HG03442 (cell line): ENCODE measurements at regions not wholly inside any gene's neighbourhood (a gene's known extent, or its start where the extent isn't known, plus 50 kb on each side); places are given as distances from the start of the nearest gene placed in this dataset.

Experiments used
- ATAC-seq: cut with Tn5 transposase; IDR thresholded peaks from one replicate; pipeline ENCODE4 v1.9.1; 2021; ENCODE audit warnings: mild to moderate bottlenecking, moderate library complexity; ENCODE audit not compliant: unreplicated experiment

GRCh38 chr6:80480421-80481157 lies 374.1 kb downstream of the BCKDHB start:
- ATAC-seq, result peak; percentile 53

- no peak for ATAC-seq
These were observed 371.6 kb downstream of the BCKDHB start for GRCh38 chr6:80478030-80478429.

- ATAC-seq, result no peak
These were observed 371.1 kb downstream of the BCKDHB start for GRCh38 chr6:80477591-80477990.

GRCh38 chr6:80472271-80472670 lies 365.8 kb downstream of the BCKDHB start:
- no peak for ATAC-seq

GRCh38 chr6:80469977-80470376 lies 363.5 kb downstream of the BCKDHB start:
- ATAC-seq, result no peak

- ATAC-seq, result no peak
These were observed 361.9 kb downstream of the BCKDHB start for GRCh38 chr6:80468398-80468797.

GRCh38 chr6:80467408-80467807 lies 360.9 kb downstream of the BCKDHB start:
- no peak for ATAC-seq

- ATAC-seq, result no peak
These were observed 360.5 kb downstream of the BCKDHB start for GRCh38 chr6:80466981-80467380.

GRCh38 chr6:80465513-80465912 lies 359.0 kb downstream of the BCKDHB start:
- no peak for ATAC-seq

- no peak for ATAC-seq
These were observed 358.4 kb downstream of the BCKDHB start for GRCh38 chr6:80464901-80465300.

GRCh38 chr6:80463197-80463596 lies 356.7 kb downstream of the BCKDHB start:
- ATAC-seq, result no peak

- no peak for ATAC-seq
These were observed 353.9 kb downstream of the BCKDHB start for GRCh38 chr6:80460257-80460865.

GRCh38 chr6:80457439-80457933 lies 351.0 kb downstream of the BCKDHB start:
- ATAC-seq, result no peak

- ATAC-seq, result no peak
These were observed 350.4 kb downstream of the BCKDHB start for GRCh38 chr6:80456724-80457438.

GRCh38 chr6:80454661-80455365 lies 348.3 kb downstream of the BCKDHB start:
- no peak for ATAC-seq

- peak; percentile 94 for ATAC-seq
These were observed 347.7 kb downstream of the BCKDHB start for GRCh38 chr6:80454197-80454596.

GRCh38 chr6:80449726-80450125 lies 343.3 kb downstream of the BCKDHB start:
- ATAC-seq, result no peak

GRCh38 chr6:80446454-80447045 lies 340.1 kb downstream of the BCKDHB start:
- no peak for ATAC-seq

- ATAC-seq, result no peak
These were observed 339.3 kb downstream of the BCKDHB start for GRCh38 chr6:80445751-80446150.

- no peak for ATAC-seq
These were observed 335.9 kb downstream of the BCKDHB start for GRCh38 chr6:80442366-80442765.

- no peak for ATAC-seq
These were observed 334.7 kb downstream of the BCKDHB start for GRCh38 chr6:80441131-80441530.
